ENCODE measurements at regions not wholly inside any gene's neighbourhood (a gene's known extent, or its start where the extent isn't known, plus 50 kb on each side); places are given as distances from the start of the nearest gene placed in this dataset.

GRCh38 chr4:78707793-78708192 lies 68.4 kb upstream of the BMP2K start:
- TF ChIP-seq CTCF (IDR thresholded peaks at IDR 0.05) (no peak), POLR2A (IDR thresholded peaks at IDR 0.05) (no peak)
